ENCODE measurements at regions not wholly inside any gene's neighbourhood (a gene's known extent, or its start where the extent isn't known, plus 50 kb on each side); places are given as distances from the start of the nearest gene placed in this dataset.
"Not testable (repeated sequence)": the region's sequence is repeated elsewhere in the genome, so short reads cannot be mapped to it uniquely, and the experiment has no call there.

DNA sequence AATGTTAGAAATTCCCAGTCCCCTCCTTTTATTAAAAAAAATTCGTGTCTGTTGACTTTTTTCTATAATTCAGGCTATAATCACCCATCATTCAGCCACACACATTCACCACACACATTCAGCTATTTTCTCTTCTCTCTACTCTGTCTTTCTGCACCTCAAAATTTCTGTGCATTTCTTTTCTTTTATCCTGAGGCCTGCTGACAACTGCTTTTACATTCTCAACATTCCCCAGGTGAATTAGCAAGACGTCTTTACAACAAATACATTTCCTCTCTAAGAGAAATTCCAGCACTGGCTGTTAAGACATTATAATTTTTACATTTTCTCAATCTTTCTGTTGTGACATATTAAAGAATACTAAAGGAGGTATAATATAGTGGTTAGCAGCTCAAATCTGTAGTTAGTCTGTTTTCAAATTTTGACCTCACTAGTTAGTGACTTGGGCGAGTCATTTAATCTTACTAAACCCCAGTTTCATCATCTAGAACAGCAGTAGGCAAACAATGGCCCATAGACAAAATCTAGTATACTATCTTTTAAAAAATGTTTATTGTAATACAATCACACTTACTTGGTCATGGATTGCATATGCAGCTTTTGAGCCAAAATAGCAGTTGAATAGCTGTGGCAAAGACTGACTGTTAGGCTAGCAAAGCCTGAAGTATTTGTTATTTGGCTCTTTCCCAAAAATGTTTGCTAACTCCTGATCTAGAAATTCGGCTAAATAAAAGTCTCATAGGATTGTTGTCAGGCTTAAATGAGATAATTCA is 350.7 kb downstream of the NSUN3 start:
- DNase-seq, result no peak

DNA sequence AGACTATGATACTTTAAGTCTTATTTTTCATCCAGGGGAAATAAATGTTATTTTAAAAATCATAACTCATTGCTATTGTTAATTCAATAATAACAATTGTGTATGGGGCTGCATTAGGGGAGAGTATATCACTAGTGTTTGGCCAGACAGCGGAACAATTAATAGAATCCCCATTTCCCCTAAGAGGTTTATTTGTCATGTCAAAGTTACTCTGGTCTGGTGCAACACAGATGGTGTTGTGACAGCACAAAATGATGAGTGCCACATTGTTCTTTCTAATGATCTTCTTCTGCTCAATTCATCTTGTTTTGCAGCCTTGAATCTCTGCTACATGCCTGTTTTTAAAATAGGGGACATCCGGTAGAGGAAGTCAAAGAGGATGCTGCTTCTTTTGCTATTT is 351.6 kb downstream of the NSUN3 start:
- DNase-seq, result no peak

- DNase-seq, result no peak
Observed at GRCh38 chr3:94416768-94417167, 353.9 kb downstream of the NSUN3 start.

- no peak for DNase-seq
Observed at GRCh38 chr3:94417963-94418455, 355.1 kb downstream of the NSUN3 start.

DNA sequence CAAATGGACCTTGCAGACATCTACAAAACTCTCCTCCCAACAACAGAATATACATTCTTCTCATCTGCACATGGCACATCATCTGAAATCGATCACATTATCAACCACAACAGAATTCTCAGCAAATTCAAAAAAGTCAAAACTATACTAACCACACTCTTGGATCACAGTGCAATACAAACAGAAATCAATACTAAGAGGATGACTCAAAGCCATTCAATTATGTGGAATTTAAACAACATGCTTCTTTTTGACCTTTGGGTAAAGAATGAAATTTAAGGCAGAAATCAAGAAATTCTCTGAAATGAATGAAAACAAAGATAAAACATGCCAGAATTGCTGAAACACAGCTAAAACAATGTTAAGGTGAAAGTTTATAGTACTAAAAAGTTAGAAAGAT is 358.1 kb downstream of the NSUN3 start:
- no peak for DNase-seq

GRCh38 chr3:94423578-94423977 is 360.7 kb downstream of the NSUN3 start:
- DNase-seq, result no peak

DNA sequence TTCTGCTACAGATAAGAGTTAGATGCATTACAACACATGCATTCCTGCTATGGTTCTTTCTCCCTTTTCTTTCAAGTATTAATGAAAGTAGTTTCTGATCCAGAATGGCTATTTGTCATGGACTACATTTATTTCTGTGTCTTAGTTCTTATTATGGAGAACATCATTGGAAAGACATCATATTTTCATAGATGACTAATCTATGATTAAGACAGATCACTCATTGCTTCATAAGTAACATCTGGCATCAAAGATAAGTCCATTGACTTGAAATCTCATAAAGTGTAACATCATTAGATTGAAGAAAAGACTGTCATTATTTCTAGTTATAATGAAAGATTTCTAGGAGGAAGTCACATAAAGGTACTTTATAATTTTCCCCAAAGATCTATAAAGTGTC is 366.7 kb downstream of the NSUN3 start:
- no peak for DNase-seq

DNA sequence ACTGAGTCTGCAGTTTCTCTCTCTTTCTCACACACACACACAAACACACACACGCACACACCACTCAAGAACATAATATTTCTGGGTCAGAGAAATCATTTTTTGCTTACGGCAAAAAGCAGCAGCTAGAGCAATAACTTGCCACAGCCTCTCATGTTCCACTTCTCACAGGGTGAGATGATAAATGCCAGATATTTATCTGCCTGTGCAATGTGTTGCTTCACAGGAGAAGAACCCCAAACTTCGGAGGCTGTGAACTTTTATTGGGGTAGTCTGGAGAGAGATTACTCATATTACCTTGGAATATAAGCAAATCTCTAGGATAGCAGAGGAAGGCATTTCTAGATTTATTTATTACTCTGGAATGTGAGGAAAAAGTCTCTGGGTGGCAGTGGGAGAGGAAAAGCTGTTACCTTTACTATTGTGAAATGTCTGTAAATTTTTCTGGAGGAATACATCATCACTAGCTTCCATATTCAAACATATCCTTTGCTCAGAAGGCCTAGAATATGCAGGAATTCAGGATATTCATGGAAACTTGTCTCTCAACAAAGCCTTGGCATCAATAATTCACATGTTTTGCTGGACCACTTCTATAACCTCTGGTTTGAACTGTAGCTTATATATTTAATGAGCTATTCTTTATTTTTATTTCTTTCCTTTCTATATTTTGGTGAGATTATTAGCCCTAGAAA is 369.2 kb downstream of the NSUN3 start:
- DNase-seq, result no peak

DNA sequence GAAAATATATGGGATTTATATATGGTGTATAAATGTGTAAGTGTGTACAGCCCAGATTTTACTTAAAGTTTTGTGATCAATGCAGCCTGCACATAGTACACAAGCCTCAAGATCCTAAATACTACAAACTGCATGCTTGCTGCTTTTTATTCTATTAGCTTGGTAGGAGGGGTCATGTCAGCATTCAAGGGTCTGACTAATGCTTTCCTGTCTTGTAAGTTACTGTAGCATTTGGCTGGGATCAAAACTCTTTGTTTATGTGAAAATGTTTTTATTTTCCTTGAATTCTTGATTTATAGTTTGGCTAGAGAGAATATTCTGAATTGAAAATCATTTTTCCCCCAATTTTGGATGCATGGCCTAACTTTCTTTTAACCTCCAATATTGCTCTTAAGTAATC is 370.9 kb downstream of the NSUN3 start:
- DNase-seq, result no peak

DNA sequence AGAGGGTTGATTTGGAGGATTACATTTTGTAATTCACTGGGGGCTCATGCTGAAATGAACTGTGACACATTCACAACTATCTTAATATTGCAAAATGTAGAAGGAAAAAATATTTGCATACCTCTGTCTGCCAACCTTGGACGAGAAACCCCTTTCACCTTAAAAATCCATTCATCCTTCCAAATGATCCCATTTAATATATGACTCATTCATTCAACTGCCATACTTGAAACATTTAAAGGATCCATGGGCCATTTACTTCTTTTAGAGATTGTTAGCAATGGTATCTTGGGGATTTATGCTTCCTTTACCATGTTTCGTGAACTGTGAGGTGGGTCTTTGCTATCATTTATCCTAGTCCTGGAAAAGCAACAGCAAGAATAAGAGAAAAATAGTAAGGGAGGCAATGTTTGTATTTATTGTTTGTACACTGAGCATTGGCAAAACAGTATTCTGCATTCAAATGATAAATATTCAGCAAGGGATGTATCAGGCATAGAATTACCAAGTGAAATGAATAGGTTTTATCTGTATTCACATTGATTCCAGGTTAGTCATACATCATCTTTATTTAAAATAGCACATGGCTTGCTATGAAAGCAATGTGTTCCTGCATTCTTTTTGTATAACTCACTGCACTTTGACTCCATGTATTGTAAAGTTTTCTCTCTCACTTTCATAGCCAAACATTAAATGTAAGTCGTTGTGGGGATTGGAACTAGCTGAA is 378.1 kb downstream of the NSUN3 start:
- DNase-seq, result no peak

DNA sequence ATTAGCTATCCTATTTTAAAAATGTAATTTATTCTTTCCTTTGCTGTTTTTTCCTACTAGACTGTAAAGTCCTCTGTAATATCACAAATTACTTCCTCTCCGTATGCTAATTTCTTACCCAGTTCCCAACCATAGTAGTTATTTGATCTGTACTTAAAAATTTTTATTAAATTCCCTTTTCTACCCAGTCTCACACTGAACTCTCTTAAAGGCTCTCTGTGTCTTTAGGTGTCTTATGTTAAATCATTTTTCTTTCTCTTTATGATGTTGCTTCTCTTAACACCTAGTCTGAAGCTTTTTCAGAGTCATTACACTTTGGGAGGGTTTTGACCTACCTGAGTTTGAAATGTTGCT is 378.6 kb downstream of the NSUN3 start:
- DNase-seq, result no peak

- no peak for DNase-seq
Observed at GRCh38 chr3:94453864-94454263, 391.0 kb downstream of the NSUN3 start.

DNA sequence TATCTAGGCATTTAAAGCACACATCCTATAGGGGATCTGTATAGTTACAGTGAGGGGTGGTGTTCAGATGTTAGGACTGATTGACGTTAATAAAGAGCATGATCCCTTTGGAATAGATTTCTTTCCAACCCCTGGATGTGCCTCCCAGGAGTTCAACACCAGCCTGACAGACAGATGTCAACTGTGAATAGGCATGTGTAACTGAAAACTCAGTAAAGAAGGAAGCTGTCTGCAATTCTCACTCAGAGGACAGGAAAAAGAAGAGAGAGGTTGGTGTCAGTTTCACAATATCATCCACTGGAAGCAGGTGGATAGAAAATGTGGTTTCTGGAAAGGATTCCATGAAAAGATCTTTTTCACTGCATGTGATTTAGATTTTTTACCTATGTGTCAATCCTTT is 396.3 kb downstream of the NSUN3 start:
- DNase-seq, result no peak

- no peak for DNase-seq
Observed at GRCh38 chr3:94460931-94461330, 398.1 kb downstream of the NSUN3 start.

DNA sequence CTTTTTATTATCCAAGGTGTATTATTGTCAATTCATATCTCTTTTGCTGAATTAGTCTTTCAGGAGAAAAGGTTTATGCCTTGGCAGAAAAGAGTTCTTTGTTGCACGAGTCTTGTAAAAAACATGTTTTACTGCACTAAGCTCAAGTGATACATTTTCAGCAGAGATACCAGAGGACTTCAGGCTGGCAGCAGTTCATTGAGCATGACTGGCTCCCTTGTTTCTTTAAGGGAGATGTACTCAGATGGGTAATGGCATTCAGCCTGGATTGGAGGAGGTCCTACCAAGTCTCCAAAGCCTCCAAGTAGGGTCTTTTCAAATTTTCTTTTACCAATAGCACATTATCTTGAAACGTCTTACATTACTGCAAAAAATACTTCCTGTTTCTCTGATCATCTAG is 400.1 kb downstream of the NSUN3 start:
- DNase-seq, result no peak

DNA sequence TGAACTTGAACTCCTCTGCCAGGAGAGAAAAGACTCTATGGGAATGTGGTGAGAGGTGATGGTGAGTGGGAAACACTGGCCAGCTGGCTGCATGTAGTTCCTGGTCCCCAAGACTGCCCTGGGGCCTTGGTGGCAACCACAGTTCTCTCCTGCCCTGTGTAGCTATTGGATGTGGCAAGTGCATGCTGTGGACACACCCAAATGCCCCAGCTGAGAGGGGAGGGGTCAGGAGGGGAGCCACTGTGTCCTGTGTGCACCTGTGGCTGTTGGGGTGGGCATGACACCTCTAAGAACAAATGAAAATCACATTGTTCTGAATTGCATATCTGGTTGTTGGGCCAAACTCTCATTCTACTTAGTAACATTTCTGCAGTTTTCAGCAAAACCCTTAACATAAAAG is 409.6 kb downstream of the NSUN3 start:
- no peak for DNase-seq

GRCh38 chr3:94481226-94481898 is 418.5 kb downstream of the NSUN3 start:
- DNase-seq, result no peak

DNA sequence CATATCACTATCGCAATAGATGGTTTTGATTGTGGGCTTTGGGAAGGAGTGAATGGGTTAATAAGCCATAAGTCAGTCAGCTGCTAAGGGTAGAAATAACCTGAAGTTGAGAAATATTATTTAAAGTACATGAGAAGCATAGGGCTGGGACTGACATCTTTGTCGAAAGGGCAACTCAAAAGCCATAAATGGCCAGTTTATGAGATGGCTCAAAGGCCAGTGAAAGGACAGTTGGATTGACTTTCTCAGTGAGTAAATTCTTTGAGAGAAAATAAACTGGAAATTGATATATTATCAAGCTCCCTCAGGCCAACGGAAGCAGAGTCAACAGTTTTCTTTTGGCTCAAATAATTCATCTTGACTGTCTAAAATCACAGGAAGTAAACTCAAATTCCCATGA is 419.8 kb downstream of the NSUN3 start:
- no peak for DNase-seq

DNA sequence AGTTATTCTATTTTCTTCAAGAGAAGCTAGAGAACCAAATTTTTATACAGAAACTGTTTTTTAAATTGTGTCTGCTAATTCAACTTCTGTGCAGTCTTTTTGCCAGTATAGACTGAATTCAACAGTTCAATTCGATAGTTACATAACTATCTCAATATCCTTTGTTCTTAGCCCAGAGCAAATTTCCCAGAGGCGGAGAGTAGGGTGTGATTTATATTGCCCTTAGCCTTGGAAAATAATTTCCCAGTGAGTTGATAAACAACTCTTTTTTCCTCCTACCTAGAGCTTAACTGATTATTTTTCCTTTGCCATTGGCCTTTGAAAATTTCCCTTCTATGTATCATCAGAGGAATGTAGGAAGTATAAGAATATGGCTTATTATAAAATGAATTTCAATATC is 420.5 kb downstream of the NSUN3 start:
- DNase-seq, result no peak

DNA sequence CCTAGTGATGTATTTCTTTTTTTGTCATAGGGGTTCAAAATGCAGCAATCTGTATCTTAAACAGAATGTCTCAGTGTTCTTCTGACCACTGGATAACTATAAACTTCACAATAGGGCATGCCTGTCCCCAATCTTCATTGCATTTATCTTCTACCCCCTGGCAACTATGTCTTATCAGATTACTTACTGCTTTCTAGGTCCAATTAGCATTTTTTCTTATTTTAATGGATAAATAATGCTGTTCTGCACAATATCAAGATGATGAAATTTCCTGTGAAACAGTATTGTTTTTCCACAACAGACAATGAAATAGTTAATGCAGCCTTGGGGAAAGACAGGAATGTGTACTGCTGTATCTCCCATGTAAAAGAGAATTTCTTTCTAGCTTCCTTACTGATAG is 432.1 kb downstream of the NSUN3 start:
- DNase-seq, result no peak

GRCh38 chr3:94500146-94500545 is 437.3 kb downstream of the NSUN3 start:
- DNase-seq, result no peak

GRCh38 chr3:94507354-94507753 is 444.5 kb downstream of the NSUN3 start:
- not testable (repeated sequence) for DNase-seq

- no peak for DNase-seq
Observed at GRCh38 chr3:94512876-94513275, 450.0 kb downstream of the NSUN3 start.

All from activated CD4-positive, alpha-beta T cell treated with anti-CD3 and anti-CD28 coated beads, Interleukin-2, amount 50 U/mL, for 48 hours (primary cell).